Activated CD8-positive, alpha-beta T cell treated with anti-CD3 and anti-CD28 coated beads for 36 hours (primary cell): ENCODE measurements at regions not wholly inside any gene's neighbourhood (a gene's known extent, or its start where the extent isn't known, plus 50 kb on each side); places are given as distances from the start of the nearest gene placed in this dataset.

ENCODE experiments used
- ATAC-seq: fragments of 200-7000 bp; cut with Tn5 transposase; one replicate; pipeline ENCODE4 v1.10.0; 2021; ENCODE audit warnings: mild to moderate bottlenecking, moderate library complexity
- CTCF ChIA-PET: fragments of 350-600 bp; sonication (Branson Sonifier 250); formaldehyde crosslinking; loops from one replicate; lab custom pipeline; 2021; ENCODE audit warnings: antibody characterized with exemption; lab: Charles Lee
- POLR2A ChIA-PET: fragments of 350-600 bp; sonication (Branson Sonifier 250); formaldehyde crosslinking; loops from one replicate; lab custom pipeline; 2021; ENCODE audit warnings: antibody characterized with exemption; lab: Charles Lee
- DNase-seq: peaks from one replicate; pipeline ENCODE4 v3.0.0-alpha.2; 2020
- H3K27ac Mint-ChIP-seq: one replicate; pipeline ENCODE4 v1.8.0; 2021; ENCODE audit warnings: mild to moderate bottlenecking, mixed read lengths
- H3K27me3 Mint-ChIP-seq: one replicate; pipeline ENCODE4 v1.8.0; 2021; ENCODE audit warnings: mixed read lengths
- H3K36me3 Mint-ChIP-seq: one replicate; pipeline ENCODE4 v1.8.0; 2021; ENCODE audit warnings: low read depth, mixed read lengths
- H3K4me1 Mint-ChIP-seq: one replicate; pipeline ENCODE4 v1.8.0; 2021; ENCODE audit warnings: low read depth, mixed read lengths
- H3K4me3 Mint-ChIP-seq: one replicate; pipeline ENCODE4 v1.8.0; 2021; ENCODE audit warnings: mild to moderate bottlenecking, moderate library complexity, mixed read lengths
- H3K9me3 Mint-ChIP-seq: one replicate; pipeline ENCODE4 v1.8.0; 2021; ENCODE audit warnings: mixed read lengths
- intact Hi-C: fragments of 100-400 bp; cut with micrococcal nuclease; formaldehyde crosslinking; loops from one replicate; pipeline ENCODE4 v1.10.0; 2022
- TF ChIP-seq, protein P1 (sequence below): fragments of 200-600 bp; IDR thresholded peaks from one replicate; pipeline ENCODE4 v1.8.0; 2022; ENCODE audit warnings: antibody characterized with exemption, mild to moderate bottlenecking

- H3K4me1 Mint-ChIP-seq, result no peaks in the 10 kb centered on the region
- H3K27ac Mint-ChIP-seq, result no peak overlapping the region
- ChIA-PET CTCF (no interaction called here), POLR2A (no interaction called here)
- no peaks in the 10 kb centered on the region for H3K36me3 Mint-ChIP-seq
- intact Hi-C loops, result no loop called here
- peaks cover 3% of the 10 kb centered on the region for H3K27me3 Mint-ChIP-seq
- no peak overlapping the region for H3K4me3 Mint-ChIP-seq
- DNase-seq (no peak), ATAC-seq (no peak)
- H3K9me3 Mint-ChIP-seq, result no peaks in the 10 kb centered on the region
- TF ChIP-seq, protein P1, sequence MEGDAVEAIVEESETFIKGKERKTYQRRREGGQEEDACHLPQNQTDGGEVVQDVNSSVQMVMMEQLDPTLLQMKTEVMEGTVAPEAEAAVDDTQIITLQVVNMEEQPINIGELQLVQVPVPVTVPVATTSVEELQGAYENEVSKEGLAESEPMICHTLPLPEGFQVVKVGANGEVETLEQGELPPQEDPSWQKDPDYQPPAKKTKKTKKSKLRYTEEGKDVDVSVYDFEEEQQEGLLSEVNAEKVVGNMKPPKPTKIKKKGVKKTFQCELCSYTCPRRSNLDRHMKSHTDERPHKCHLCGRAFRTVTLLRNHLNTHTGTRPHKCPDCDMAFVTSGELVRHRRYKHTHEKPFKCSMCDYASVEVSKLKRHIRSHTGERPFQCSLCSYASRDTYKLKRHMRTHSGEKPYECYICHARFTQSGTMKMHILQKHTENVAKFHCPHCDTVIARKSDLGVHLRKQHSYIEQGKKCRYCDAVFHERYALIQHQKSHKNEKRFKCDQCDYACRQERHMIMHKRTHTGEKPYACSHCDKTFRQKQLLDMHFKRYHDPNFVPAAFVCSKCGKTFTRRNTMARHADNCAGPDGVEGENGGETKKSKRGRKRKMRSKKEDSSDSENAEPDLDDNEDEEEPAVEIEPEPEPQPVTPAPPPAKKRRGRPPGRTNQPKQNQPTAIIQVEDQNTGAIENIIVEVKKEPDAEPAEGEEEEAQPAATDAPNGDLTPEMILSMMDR, result no peak
Observed at GRCh38 chr20:12874933-12875332, 133.8 kb upstream of the SPTLC3 start.

DNA sequence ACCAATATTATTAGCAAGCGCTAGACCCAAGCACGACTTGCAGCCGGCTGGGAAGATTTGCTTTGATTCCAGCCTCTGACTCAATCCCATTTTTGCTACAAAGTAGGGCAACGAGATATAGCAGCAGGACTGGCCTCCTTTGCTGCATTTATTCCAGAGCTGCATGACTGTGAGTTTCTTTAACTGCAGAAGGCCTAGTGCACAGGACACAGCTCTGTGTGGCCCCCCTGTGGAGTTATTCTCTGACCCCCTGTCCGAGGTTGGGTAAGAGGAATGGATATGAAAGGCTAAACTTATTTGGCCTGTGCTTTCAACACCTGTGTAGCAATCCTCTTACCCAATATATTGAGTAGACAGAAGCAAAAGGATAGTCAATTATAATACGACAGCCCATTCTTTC lies 133.3 kb upstream of the SPTLC3 start:
- Mint-ChIP-seq H3K27me3 (peaks cover 3% of the 10 kb centered on the region), H3K36me3 (no peaks in the 10 kb centered on the region), H3K27ac (no peak overlapping the region), H3K4me3 (no peak overlapping the region), H3K9me3 (no peaks in the 10 kb centered on the region), H3K4me1 (no peaks in the 10 kb centered on the region)
- intact Hi-C loops, result no loop called here
- CTCF ChIA-PET, result no interaction called here
- TF ChIP-seq, protein P1, result no peak
- POLR2A ChIA-PET, result no interaction called here
- ATAC-seq (no peak), DNase-seq (no peak)

- CTCF ChIA-PET, result no interaction called here
- H3K9me3 Mint-ChIP-seq, result no peaks in the 10 kb centered on the region
- peaks cover 2% of the 10 kb centered on the region for H3K27me3 Mint-ChIP-seq
- no peak overlapping the region for H3K27ac Mint-ChIP-seq
- ATAC-seq, result no peak
- intact Hi-C loops, result no loop called here
- H3K4me3 Mint-ChIP-seq, result no peak overlapping the region
- TF ChIP-seq, protein P1, result no peak
- DNase-seq, result no peak
- H3K4me1 Mint-ChIP-seq, result no peaks in the 10 kb centered on the region
- POLR2A ChIA-PET, result no interaction called here
- H3K36me3 Mint-ChIP-seq, result no peaks in the 10 kb centered on the region
Observed at GRCh38 chr20:12882832-12883506, 125.8 kb upstream of the SPTLC3 start.

GRCh38 chr20:12883507-12883885 lies 125.3 kb upstream of the SPTLC3 start:
- Mint-ChIP-seq H3K4me1 (no peaks in the 10 kb centered on the region), H3K4me3 (no peak overlapping the region), H3K9me3 (no peaks in the 10 kb centered on the region), H3K27ac (no peak overlapping the region), H3K36me3 (no peaks in the 10 kb centered on the region), H3K27me3 (peaks cover 2% of the 10 kb centered on the region)
- intact Hi-C loops, result no loop called here
- ChIA-PET CTCF (interaction anchor here (0.7 kb wide), 1 partner anchor 41 kb away, joined by 3 read pairs; no protein-coding TSS in a partner anchor), POLR2A (no interaction called here)
- DNase-seq, result no peak
- TF ChIP-seq, protein P1, result no peak
- no peak for ATAC-seq

GRCh38 chr20:12886618-12887363 lies 122.0 kb upstream of the SPTLC3 start:
- Mint-ChIP-seq H3K27ac (no peak overlapping the region), H3K4me1 (no peaks in the 10 kb centered on the region), H3K36me3 (no peaks in the 10 kb centered on the region), H3K27me3 (no peaks in the 10 kb centered on the region), H3K9me3 (no peaks in the 10 kb centered on the region), H3K4me3 (no peak overlapping the region)
- ChIA-PET POLR2A (no interaction called here), CTCF (no interaction called here)
- intact Hi-C loops, result no loop called here
- no peak for DNase-seq
- TF ChIP-seq, protein P1, result no peak
- no peak for ATAC-seq
